HepG2 (cell line): ENCODE measurements at regions not wholly inside any gene's neighbourhood (a gene's known extent, or its start where the extent isn't known, plus 50 kb on each side); places are given as distances from the start of the nearest gene placed in this dataset.

Experiments used
- ATAC-seq: fragments of 200-7000 bp; cut with Tn5 transposase; 3 replicates; pipeline ENCODE4 v1.9.1; 2020; ENCODE audit warnings: mild to moderate bottlenecking, moderate library complexity
- BruUV-seq: library from RNA; stranded (reverse); fragments of 400-500 nt; replicated peaks from 2 replicates; lab custom pipeline; 2021; lab: Mats Ljungman, UMichigan
- CTCF ChIA-PET: fragments of 300-600 bp; formaldehyde crosslinking; extraction: SDS; loops from one replicate; lab custom pipeline; 2021; ENCODE audit warnings: low total read pairs, inconsistent platforms, low intra/inter-chr PET ratio; lab: Yijun Ruan, JAX
- POLR2A ChIA-PET: fragments of 350-600 bp; sonication (Branson Sonifier 250); formaldehyde crosslinking; loops from one replicate; lab custom pipeline; 2020; ENCODE audit warnings: antibody characterized with exemption, inconsistent platforms; lab: Yijun Ruan, JAX
- DNase-seq: peaks from one replicate; pipeline ENCODE4 v3.0.0-alpha.2; 2015; ENCODE audit warnings: low spot score
- FAIRE-seq: peaks from 3 replicates; lab custom pipeline; 2011; peaks lifted over from hg19 to GRCh38; lab: Jason Lieb, UNC
- H2AFZ ChIP-seq: one replicate; pipeline ENCODE4 v1.6.1; 2011; ENCODE audit warnings: low read length, inconsistent platforms
- H3K27ac ChIP-seq: fragments of 300-600 bp; 3 replicates; pipeline ENCODE4 v1.8.0; 2011; ENCODE audit warnings: mixed run types, mild to moderate bottlenecking, mixed read lengths, low read length, inconsistent platforms; ENCODE audit not compliant: insufficient read depth; ENCODE audit errors: extremely low read length
- H3K27me3 ChIP-seq, 2 experiments: fragments of 200-600 bp in 1 of 2; 2 replicates in 1 of 2; 3 replicates in 1 of 2; pipeline versions ENCODE4 v1.6.0 to v1.8.0; 2011; ENCODE audit warnings: low read length in 2 of 2, mild to moderate bottlenecking in 2 of 2, moderate library complexity in 2 of 2, inconsistent platforms in 1 of 2; ENCODE audit not compliant: insufficient read depth in 2 of 2, control insufficient read depth in 1 of 2
- H3K36me3 ChIP-seq, 2 experiments: fragments of 200-600 bp in 1 of 2; replicated peaks in 1 of 2; 2 replicates in 1 of 2; 3 replicates in 1 of 2; pipeline versions ENCODE4 v1.5.1 to v1.8.0; 2011; ENCODE audit warnings: low read length in 2 of 2, inconsistent platforms in 1 of 2; ENCODE audit not compliant: insufficient read depth in 2 of 2, control insufficient read depth in 1 of 2
- H3K4me1 ChIP-seq: 2 replicates; pipeline ENCODE4 v1.5.1; 2012; ENCODE audit warnings: low read length, inconsistent platforms; ENCODE audit not compliant: insufficient read depth
- H3K4me2 ChIP-seq: 2 replicates; pipeline ENCODE4 v1.6.0; 2011; ENCODE audit warnings: low read depth, low read length, inconsistent platforms
- H3K4me3 ChIP-seq, 3 experiments: fragments of 200-600 bp in 1 of 3; sonication (generic), shearing (Covaris generic) in 1 of 3; replicated peaks in 1 of 3; 2 replicates each; pipeline ENCODE4 v1.5.1; 2011 to 2016; ENCODE audit warnings: low read length in 3 of 3, inconsistent platforms in 2 of 3, low read depth in 2 of 3, mild to moderate bottlenecking in 2 of 3, control low read depth in 1 of 3, mixed read lengths in 1 of 3; ENCODE audit not compliant: insufficient read depth in 1 of 3
- H3K79me2 ChIP-seq: one replicate; pipeline ENCODE4 v1.6.1; 2011; ENCODE audit warnings: low read length, inconsistent platforms; ENCODE audit not compliant: insufficient read depth
- H3K9ac ChIP-seq: 2 replicates; pipeline ENCODE4 v1.6.0; 2011; ENCODE audit warnings: mild to moderate bottlenecking, low read depth, low read length, inconsistent platforms; ENCODE audit not compliant: insufficient read depth
- H3K9me3 ChIP-seq: 2 replicates; pipeline ENCODE4 v1.5.1; 2012; ENCODE audit warnings: mild to moderate bottlenecking, low read length
- H4K20me1 ChIP-seq: 2 replicates; pipeline ENCODE4 v1.6.0; 2011; ENCODE audit warnings: inconsistent platforms, mild to moderate bottlenecking, low read length, moderate library complexity; ENCODE audit not compliant: insufficient read depth
- BRCA1 ChIP-seq: sonication (generic); formaldehyde crosslinking; IDR thresholded peaks from 2 replicates; pipeline ENCODE4 v1.4.0; 2020; ENCODE audit warnings: missing genetic modification reagents
- HMG20B ChIP-seq: conservative IDR thresholded peaks from 2 replicates; pipeline ENCODE4 v1.6.1; 2016; ENCODE audit warnings: missing genetic modification reagents, missing compliant biosample characterization
- MEIS2 ChIP-seq: sonication (generic); formaldehyde crosslinking; IDR thresholded peaks from 2 replicates; pipeline ENCODE4 v1.9.0; 2021; ENCODE audit warnings: mild to moderate bottlenecking, missing genetic modification reagents
- NCOA1 ChIP-seq: sonication (generic); formaldehyde crosslinking; IDR thresholded peaks from 2 replicates; pipeline ENCODE4 v1.9.0; 2021; ENCODE audit warnings: missing genetic modification reagents
- NONO ChIP-seq, 2 experiments: fragments of 450-650 bp in 1 of 2; sonication (generic) in 1 of 2; formaldehyde crosslinking in 1 of 2; IDR thresholded peaks in 1 of 2; conservative IDR thresholded peaks in 1 of 2; 2 replicates each; pipeline versions ENCODE4 v1.6.1 to v1.8.0; 2017 to 2022; ENCODE audit warnings: mild to moderate bottlenecking in 1 of 2, missing genetic modification reagents in 1 of 2, moderate library complexity in 1 of 2
- SOX13 ChIP-seq, 3 experiments: fragments of 450-650 bp in 1 of 3; sonication (generic) in 1 of 3; formaldehyde crosslinking in 1 of 3; IDR thresholded peaks in 2 of 3; conservative IDR thresholded peaks in 1 of 3; 2 replicates each; pipeline versions ENCODE4 v1.5.0 to v1.6.1; 2016 to 2020; ENCODE audit warnings: antibody characterized with exemption in 1 of 3, mild to moderate bottlenecking in 1 of 3, missing compliant biosample characterization in 1 of 3, missing genetic modification reagents in 1 of 3, moderate library complexity in 1 of 3
- TP53 ChIP-seq: sonication (generic); formaldehyde crosslinking; conservative IDR thresholded peaks from 2 replicates; pipeline ENCODE4 v1.4.0; 2020; ENCODE audit warnings: missing genetic modification reagents
- ZEB1 ChIP-seq: IDR thresholded peaks from 2 replicates; pipeline ENCODE4 v1.6.1; 2012; ENCODE audit warnings: mild to moderate bottlenecking, low read depth, inconsistent platforms; ENCODE audit not compliant: insufficient replicate concordance
- ZNF143 ChIP-seq: sonication (generic); formaldehyde crosslinking; IDR thresholded peaks from 2 replicates; pipeline ENCODE4 v1.4.0; 2020; ENCODE audit warnings: missing genetic modification reagents
- ZSCAN29 ChIP-seq: sonication (generic); formaldehyde crosslinking; conservative IDR thresholded peaks from 2 replicates; pipeline ENCODE4 v1.4.0; 2020; ENCODE audit warnings: mild to moderate bottlenecking, missing genetic modification reagents
- WGBS: methylation state at CpG from one replicate; pipeline ENCODE4 v1.1.6; 2017; ENCODE audit warnings: low lambda C conversion rate; 5-methylcytosine and 5-hydroxymethylcytosine counted together
- in situ Hi-C: cut with HindIII; loops from 2 replicates; pipeline ENCODE4 v1.10.0; 2017; ENCODE audit warnings: low pct_unique_long_range_greater_than_20kb; ENCODE audit not compliant: extremely low pct_ligation_motif_present
- intact Hi-C: fragments of 100-400 bp; cut with micrococcal nuclease; formaldehyde crosslinking; loops from one replicate; pipeline ENCODE4 v1.10.0; 2022; ENCODE audit not compliant: unreplicated experiment
- TF ChIP-seq, protein P1 (sequence below): sonication (generic); formaldehyde crosslinking; IDR thresholded peaks from 2 replicates; pipeline ENCODE4 v1.4.0; 2020; ENCODE audit warnings: missing genetic modification reagents
- TF ChIP-seq, protein P2 (sequence below): sonication (generic); formaldehyde crosslinking; IDR thresholded peaks from 2 replicates; pipeline ENCODE4 v1.4.0; 2020; ENCODE audit warnings: missing genetic modification reagents, borderline replicate concordance

DNA sequence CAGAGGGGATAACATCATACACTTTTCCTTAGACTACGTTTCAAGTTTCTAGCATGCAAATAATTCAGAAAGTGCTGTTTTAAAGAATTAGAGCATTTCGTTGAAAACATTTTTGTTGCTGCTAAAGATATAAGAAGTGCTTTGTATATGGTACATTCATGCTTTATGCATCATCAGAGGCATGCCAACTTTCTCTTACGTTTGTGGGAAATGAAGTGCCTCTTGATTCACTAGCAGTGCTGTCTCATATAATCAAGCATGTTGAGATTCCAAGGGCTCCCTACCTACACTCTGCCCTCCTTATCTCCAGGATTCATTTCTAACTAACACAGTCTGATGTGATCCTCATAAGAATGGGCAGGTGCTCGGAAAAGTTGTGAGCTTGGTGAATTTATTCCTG, 748.6 kb upstream of the DDX18 start (continued):
- no peak for TF ChIP-seq SOX13 (IDR thresholded peaks at IDR 0.05)
- no peak for TF ChIP-seq SOX13 (CRISPR knock-in tag; conservative IDR thresholded peaks at IDR 0.05 in 1 of 2, IDR thresholded peaks at IDR 0.05 in 1 of 2)

DNA sequence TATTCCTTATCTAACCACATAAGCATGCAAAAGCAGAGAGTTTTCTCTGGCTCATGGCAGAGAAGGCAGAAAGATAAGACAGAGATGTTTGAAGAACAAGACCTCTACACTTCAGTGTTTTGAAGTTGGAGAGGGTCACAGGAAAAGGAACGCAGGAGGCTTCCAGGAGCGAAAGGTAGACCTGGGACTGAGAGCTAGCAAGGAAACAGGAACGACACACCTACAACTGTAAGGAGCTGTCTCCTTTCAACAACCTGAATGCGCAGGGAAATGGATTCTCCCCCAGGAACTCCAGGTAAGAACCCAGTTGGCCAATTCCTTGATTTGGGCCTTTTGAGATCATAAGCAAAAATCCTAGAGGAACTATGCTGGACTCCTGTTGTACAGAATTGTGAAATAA, 746.6 kb upstream of the DDX18 start:
- no peak overlapping the region for H3K4me3 ChIP-seq
- DNase-seq, result no peak
- POLR2A ChIA-PET, result no interaction called here
- no peak overlapping the region for H3K4me2 ChIP-seq
- no peak for FAIRE-seq
- intact Hi-C loops, result no loop called here
- H3K4me1 ChIP-seq, result no peaks in the 10 kb centered on the region
- no peaks in the 10 kb centered on the region for H3K79me2 ChIP-seq
- 4% methylated on average over 4 of the region's 4 CpGs for WGBS
- no peaks in the 10 kb centered on the region for H3K36me3 ChIP-seq
- H3K9me3 ChIP-seq, result peaks cover 65% of the 10 kb centered on the region
- ATAC-seq, result no peak
- in situ Hi-C loops, result no loop called here
- no peak overlapping the region for H3K27ac ChIP-seq
- no peak overlapping the region for H2AFZ ChIP-seq
- no peaks in the 10 kb centered on the region for H4K20me1 ChIP-seq
- no TSS peak for BruUV-seq
- no peaks in the 10 kb centered on the region for H3K27me3 ChIP-seq
- CTCF ChIA-PET, result no interaction called here
- no peak overlapping the region for H3K9ac ChIP-seq
- TF ChIP-seq HMG20B (CRISPR knock-in tag) (no peak), ZNF143 (CRISPR knock-in tag) (no peak), ZEB1 (no peak), MEIS2 (CRISPR knock-in tag) (no peak), BRCA1 (CRISPR knock-in tag) (no peak), TP53 (CRISPR knock-in tag) (no peak), NONO (IDR thresholded peaks at IDR 0.05) (no peak), NONO (CRISPR knock-in tag; conservative IDR thresholded peaks at IDR 0.05) (no peak), NCOA1 (no peak), ZSCAN29 (CRISPR knock-in tag) (no peak)
- TF ChIP-seq, protein P1, sequence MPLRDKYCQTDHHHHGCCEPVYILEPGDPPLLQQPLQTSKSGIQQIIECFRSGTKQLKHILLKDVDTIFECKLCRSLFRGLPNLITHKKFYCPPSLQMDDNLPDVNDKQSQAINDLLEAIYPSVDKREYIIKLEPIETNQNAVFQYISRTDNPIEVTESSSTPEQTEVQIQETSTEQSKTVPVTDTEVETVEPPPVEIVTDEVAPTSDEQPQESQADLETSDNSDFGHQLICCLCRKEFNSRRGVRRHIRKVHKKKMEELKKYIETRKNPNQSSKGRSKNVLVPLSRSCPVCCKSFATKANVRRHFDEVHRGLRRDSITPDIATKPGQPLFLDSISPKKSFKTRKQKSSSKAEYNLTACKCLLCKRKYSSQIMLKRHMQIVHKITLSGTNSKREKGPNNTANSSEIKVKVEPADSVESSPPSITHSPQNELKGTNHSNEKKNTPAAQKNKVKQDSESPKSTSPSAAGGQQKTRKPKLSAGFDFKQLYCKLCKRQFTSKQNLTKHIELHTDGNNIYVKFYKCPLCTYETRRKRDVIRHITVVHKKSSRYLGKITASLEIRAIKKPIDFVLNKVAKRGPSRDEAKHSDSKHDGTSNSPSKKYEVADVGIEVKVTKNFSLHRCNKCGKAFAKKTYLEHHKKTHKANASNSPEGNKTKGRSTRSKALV (CRISPR knock-in tag), result no peak
- TF ChIP-seq, protein P2, sequence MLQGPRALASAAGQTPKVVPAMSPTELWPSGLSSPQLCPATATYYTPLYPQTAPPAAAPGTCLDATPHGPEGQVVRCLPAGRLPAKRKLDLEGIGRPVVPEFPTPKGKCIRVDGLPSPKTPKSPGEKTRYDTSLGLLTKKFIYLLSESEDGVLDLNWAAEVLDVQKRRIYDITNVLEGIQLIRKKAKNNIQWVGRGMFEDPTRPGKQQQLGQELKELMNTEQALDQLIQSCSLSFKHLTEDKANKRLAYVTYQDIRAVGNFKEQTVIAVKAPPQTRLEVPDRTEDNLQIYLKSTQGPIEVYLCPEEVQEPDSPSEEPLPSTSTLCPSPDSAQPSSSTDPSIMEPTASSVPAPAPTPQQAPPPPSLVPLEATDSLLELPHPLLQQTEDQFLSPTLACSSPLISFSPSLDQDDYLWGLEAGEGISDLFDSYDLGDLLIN, result no peak
